Stimulated activated CD4-positive, alpha-beta T cell treated with anti-CD3 and anti-CD28 coated beads, Interleukin-2, amount 100 ng/mL, for 48 hours (primary cell): ENCODE measurements at regions not wholly inside any gene's neighbourhood (a gene's known extent, or its start where the extent isn't known, plus 50 kb on each side); places are given as distances from the start of the nearest gene placed in this dataset.

ENCODE experiments used
- DNase-seq, 2 donors: peaks; one replicate each; pipeline ENCODE4 v3.0.0-alpha.2; 2020

DNA sequence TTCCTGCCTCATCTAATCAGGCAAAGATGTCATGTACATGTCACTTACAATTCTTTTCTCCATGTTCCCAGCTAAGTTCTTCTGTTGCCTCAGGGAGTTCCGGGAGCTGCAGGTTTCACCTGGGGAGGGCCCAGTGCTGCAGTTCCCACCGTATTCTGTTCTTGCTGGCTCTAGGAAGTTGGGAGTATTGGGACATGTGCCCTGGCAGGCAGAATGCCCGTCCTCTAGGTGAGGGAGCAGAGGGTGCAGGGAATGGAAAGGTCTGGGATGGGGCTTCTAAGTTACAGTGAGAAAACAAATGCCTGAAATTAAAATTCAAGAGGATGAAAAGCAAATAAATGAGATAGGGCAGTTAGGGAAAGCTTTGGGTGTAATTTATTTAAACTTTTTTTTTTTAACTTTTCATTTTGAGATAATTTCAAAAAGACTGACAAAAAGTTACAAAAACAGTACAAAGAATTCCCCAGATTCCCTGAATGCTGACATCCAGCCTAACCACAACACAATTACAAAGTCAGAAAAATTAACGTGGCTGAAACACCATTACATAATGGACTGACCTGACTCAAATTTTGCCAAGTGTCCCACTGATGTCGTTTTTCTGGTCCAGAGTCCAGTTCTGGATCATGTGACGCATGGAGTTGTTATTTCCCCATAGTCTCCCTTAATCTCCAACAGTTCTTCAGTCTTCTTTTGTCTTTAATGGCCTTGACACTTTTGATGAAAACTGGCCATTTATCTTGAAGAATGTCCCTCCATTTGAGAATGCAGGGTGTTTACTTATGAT is 187.2 kb upstream of the MYL2 start:
- no peak for DNase-seq

DNA sequence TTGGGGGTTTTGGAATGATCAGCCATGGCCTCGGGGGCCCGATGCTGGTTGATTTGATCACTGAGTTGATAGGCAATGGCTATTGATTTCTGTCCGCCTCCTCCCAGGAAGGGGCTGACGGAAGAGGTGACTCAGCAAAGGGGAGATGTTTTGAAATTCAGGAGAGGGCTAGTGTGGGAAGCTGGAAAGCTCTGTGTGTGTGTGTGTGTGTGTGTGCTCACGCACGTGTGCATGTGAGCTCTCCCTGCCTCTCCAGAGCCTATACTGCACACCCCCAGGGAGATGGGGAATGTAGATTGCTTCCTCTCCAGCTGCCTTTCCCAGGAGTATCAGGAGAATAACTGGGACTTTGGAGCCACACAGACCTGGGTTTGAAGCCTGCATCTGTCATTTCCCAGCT is 184.9 kb upstream of the MYL2 start:
- DNase-seq = no peak

DNA sequence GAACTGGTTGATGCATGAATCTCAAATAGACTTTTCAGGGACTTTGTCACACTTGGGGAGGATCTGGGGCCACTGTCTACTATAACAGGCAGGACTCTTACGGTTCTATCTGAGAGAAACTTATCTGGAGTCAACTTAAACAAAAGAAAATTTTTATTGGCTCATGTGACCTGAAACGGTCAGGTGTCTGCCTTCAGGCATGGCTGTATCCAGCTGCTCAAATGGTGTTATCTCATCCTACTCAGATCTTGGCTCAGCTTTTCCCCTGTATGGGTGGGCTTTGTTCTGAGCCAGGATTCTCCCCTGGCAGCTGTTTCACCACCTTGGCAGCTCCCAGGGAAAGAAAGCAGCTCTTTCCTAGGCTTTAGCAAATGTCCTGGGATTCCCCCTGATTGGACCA is 183.2 kb upstream of the MYL2 start:
- no peak for DNase-seq

DNA sequence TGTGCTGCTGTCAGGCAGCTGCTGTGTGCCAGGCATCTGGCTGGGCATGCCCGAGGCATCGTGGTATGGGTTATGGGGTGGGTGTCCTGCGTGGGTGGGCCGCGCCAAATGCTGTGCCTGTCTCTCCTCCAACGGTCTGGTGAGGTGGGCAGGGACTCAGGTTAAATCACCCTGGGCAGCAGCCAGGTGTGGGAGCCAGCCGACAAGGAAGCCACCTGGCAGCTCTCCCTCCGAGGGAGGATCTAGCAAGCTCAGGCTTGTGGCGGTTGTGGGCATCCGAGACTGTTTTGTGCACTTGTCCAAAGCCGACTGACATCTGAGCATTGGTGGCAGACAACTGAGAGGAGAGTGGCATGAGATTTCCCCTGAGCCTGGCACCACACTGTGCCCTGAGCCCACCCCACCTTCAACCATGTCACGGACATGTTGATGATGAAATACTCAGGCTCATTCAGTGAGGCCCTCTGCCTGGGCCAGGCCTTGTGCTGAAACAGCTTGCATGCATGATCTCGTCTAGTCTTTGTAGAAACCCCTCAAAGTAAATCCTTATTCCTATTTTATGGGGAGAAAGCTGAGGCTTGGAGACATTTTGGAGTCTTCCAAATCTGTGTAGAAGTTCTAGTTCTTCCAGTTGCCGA is 181.8 kb upstream of the MYL2 start:
- DNase-seq = no peak

DNA sequence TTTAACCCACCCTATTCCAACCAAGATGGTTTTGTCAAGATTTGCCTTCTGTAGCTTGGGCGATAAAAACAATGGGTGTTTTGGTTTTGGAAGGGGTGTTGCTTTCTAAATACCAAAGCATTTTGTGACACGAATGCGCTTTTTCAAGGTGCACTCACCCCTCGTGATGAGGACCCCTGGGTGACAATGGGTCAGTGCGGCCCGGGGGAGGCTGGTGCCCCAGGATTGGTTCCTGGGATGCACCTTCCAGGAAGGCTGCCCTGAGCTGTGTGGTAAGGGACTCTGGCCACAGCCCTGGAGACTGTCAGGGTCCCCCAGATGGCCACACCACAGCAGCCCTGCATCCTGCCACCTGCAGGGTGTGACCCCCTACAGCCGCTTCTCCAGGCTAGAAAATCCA is 180.6 kb upstream of the MYL2 start:
- DNase-seq = no peak

DNA sequence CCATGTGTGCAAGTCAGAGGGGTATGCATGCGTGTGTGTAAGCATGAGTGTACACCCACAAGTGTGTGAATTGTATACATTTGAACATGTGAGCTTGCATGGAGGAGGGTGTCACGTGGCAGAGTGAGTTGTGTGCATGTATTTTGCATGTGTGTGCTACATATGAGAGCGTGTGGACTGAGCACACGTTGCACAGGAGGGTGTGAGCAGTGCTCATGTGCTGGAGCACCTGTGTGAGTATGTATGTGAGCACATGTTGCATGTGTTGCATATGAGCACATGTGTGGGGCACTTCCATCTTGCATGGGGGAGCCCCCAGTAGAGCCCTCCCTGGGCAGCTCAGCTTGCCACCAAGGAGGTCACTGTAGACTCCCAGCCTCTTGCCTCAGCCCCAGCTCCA is 180.2 kb upstream of the MYL2 start:
- no peak for DNase-seq

DNA sequence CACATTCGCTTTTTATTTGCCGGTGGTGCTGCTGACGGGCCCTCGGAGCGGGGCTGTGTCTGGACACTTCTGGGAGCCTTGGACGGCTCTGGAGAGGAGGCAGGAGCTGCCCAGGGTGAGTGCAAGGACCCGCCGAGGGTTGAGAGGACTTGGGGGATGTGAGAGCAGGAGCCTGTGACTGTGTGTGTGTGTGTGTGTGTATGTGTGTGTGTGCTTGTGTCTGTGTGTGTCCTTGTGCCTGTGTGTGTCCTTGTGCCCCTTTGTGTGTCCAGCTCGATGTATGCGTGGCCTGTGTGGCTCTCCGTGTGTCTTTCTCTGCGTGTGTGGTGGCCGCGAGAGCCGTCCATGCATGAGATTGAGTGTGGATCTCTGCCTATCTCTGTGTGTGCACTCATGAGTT is 179.6 kb upstream of the MYL2 start:
- DNase-seq = no peak

DNA sequence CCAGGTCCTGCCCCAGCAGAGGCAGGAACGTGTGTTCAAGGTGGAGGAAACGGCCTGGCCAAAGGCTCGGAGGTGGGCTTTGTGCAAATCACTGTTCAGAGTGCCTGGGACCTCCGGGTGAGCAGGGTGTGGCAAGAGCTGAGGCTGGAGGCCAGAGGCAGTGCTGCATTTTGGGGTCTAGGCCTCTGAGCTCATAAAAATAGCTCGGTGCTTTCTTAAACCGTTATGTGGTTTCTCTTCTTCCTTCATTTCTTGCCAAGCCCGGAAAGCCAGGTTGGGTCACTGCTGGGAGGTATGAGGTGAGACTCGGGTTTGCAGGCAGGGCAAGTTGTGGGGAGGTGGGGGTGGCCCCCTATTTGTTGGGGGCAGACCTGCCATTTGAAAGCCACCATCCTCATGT is 178.8 kb upstream of the MYL2 start:
- no peak for DNase-seq

DNA sequence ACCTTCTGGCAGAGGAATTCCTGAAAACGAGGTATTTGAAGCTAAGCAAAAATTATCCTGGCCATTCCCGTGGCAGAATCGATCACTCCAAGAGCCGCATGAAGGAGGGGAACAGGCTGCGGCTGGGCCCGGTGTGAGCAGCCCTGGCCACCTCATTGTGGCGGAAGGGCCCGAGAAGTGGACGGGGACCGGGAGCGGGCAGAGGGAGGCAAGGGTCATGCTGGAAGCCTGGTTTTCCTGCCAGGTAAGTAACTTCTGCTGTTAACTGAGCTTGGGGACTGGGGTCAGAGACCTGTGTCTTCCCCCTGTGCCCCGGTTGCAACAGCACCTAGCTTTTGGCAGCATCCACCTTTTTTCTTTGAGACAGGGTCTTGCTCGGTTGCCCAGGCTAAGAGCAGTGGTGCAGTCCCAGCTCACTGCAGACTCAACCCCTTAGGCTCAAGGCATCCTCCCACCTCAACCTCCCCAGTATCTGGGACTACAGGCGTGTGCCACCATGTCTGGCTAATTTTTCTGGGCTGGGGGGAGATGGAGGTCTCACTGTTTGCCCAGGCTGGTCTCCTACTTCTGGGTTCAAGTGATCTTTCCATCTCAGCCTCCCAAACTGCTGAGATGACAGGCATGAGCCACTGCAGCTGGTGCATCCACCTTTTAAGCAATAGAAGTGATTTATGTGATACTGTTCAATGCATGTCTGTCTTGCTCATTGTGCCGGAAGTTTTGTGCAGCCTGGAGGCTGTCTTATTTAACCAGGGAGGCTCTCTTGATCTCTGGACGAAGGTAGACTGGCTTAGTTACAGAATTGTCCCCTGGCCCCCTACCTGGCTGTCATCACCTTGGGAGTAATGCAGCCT is 174.0 kb upstream of the MYL2 start:
- DNase-seq = no peak

DNA sequence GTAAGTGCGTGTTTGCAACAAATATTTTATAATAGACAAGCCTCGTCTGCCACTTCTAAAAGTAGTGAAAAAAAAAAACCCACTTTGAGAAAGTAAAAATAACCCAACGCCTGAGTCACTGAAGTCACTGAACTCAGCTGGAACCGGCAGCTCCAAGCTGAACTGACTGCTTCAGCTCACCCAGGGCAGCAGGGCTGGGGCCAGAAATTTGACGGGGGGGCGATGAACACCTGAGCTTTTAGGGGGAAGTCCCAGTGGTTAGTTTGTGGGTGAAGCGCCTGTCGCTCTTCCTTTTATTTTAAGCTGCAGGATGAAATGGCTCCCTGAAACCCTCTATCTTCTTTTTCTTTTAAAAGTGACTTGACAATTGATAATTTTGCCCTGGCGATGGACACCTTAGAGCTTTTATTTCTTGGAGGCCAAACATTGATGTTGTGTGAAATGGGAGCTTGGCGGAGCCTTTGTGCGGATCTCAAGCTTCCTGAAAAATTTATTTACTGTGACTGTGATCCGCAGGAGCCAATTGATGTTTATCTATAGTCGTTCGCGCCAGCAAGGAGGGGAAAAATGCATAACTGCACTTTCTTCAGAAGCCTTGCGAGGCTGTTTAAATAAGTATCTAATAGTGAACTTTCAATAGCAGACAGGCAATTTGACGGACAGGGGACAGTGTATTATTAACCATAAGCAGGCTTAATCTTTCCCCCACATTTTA is 173.2 kb upstream of the MYL2 start:
- no peak for DNase-seq

DNA sequence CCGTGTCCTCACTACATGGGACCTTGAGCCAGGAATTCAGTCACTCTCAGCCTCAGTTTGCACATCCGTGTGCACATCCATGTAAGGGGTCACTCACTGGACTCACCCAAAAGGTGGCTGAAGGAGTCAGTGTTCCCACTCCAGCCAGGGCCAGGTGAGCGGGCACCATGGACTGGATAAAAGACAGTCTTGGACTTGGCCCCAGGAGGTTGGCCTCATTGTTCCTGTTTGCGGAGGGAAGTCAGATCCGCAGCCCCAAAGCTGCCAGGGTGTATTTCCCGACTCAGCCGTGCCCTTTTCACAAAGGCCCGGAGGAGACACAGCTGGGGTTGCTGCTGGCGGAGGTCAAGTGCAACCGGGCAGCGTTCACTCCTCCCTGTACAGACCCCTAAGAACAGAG is 170.7 kb upstream of the MYL2 start:
- DNase-seq = no peak

DNA sequence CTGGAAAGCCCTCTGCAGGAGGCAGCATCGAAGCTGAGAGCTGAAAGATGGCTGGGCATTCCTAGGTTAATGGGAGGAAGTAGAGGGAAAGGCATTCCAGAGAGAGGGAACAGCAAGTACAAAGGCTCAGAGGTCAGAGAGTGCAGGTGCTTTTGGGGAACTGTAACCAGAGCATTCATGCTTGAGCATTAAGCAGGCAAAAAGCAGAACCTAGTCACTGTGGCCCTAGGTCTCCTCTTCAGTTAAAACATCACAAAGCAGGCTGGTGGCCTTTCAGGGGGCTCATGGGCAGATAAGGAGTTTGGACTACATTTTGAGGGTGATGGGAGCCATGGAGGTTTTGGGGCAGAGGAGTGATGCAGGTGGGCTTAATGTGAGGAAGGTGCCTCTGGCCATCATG is 169.2 kb upstream of the MYL2 start:
- no peak for DNase-seq

DNA sequence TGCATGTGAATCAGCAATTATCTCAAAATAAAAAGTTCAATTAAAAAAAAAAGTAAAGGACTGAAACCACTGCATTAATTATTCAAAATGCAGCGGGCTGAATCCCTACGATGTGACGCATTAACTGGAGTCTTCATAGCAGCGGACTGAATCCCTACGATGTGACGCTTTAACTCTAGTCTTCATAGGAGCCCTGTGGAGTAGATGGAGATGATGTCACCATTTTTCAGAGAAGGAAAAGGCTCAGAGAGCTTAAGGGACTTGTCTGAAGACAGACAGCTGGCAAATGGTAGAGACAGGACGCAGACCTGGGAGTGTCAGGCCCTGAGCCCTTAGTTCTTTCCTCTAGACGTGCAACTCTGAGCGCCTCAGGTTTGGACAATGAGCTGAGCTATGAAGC is 168.0 kb upstream of the MYL2 start:
- no peak for DNase-seq

DNA sequence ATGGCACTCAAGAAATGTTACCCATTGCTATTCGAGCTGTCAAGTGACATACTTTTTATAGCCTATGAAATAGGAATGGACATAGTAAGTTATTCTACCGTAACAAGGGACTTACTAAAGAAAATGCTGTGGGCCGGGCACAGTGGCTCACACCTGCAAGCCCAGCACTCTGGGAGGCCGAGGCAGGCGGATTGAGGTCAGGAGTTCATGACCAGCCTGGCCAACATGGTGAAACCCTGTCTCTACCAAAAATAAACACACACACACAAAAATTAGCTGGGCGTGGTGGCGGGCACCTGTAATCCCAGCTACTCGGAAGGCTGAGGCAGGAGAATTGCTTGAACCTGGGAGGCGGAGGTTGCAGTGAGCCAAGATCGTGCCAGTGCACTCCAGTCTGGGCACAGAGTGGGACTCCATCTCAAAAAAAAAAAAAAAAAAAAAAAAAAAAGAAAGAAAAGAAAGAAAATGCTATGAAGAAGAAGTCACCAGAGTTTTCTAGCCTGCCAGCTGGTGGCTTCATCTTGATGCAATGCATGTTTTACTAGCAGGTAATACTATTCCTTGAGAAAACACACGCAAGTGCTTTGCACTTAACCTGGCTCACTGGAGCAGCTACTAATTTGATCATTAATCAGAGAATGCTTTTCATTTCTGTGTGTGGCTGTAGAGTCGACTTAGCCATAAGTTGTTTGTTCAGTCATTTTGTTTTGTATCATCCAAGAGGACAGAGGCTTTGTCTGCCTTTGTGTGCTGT is 166.7 kb upstream of the MYL2 start:
- DNase-seq = no peak

DNA sequence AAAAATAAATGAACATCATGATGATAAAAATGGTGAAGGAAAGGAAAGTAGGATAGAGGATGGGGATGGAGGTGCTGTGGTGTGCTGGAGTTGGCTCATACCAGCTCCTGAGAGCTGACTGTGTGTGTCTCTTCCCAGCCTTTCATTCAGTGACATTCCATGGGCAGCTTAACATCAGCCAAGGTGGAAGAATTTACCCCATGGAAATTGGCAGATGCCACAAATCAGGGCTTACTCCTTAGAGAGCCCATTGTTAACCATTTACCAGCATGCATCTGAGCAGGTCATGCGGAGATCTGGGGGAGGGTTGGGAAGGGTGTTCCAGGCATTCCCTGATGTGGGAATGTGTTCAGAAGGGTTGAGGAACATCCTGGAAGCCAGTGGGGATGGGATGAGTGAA is 164.7 kb upstream of the MYL2 start:
- no peak for DNase-seq

DNA sequence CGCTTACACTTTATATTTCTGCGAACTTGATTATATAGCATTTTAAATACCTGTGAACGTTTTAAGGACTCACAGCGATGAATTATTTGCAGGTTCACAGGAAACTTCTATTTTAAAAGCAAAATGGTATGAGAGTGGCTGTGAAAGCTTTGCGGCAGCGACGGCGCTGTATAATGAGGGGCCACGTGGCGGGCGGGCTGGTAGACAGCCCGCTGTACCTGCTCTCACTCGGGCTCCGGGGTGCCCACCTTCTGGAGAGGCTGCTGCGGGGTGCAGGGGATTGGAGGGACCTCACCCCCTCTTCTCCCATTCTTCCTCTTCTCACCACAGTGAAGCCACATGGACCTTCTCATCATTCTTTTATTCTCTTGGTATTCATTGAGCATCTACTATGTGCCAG is 164.2 kb upstream of the MYL2 start:
- no peak for DNase-seq

DNA sequence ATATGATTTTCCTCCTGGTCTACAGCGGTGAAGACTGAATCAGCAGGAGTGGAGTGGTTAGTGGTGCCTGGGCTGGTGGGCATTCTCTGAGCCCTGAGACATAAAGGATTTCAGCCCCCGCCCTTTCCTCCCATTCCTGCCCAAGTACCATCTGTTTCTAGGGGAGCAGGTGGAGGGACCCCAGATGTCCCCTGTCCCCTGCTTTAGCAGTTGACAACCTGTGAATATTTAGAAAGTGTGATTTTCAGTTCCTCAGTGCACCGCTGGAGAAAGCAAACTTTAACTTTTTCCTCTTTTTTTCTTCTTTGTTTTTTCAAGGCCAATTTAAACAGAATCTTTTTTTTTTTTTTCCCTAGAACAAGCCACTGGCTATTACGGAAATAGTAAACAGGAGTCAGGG is 163.8 kb upstream of the MYL2 start:
- no peak for DNase-seq

DNA sequence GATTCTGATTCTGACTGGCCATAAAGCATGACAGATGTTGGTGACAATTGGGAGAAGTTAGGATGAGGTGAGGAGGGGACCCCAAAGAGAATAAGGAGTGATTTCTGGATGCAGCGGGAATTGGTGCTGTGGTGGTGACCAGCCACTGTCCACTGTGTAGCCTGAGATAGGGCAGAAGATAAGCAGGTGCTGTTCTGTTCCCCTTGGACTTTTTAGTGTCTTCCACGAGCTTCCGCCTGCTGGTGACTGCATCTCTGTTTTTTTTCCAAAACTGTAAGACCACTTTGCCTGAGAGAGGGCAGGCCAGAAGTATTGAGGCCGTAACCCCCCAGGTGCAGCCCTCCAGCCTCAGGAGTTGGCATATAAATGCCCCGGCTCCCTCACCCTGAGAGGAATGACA is 161.2 kb upstream of the MYL2 start:
- DNase-seq = no peak

DNA sequence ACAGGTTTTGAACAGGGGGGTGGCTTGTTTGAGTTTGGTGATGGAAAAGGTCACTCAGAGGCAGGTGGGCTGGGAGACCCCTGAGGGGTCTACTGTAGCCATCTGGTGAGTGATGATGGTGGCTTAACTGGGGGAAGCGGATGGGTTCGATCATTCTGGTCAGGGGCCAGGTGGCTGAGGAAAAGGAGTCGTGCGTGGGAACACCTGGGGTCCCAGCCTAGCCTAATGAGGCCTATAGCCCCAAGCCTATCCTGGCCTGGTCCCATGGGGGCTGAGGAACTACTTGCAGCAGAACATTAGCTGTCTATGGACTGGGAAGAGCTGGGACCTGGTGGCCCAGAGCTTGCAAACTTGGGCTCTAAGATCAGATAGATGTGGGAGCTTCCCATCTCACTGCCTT is 158.4 kb upstream of the MYL2 start:
- DNase-seq = no peak

DNA sequence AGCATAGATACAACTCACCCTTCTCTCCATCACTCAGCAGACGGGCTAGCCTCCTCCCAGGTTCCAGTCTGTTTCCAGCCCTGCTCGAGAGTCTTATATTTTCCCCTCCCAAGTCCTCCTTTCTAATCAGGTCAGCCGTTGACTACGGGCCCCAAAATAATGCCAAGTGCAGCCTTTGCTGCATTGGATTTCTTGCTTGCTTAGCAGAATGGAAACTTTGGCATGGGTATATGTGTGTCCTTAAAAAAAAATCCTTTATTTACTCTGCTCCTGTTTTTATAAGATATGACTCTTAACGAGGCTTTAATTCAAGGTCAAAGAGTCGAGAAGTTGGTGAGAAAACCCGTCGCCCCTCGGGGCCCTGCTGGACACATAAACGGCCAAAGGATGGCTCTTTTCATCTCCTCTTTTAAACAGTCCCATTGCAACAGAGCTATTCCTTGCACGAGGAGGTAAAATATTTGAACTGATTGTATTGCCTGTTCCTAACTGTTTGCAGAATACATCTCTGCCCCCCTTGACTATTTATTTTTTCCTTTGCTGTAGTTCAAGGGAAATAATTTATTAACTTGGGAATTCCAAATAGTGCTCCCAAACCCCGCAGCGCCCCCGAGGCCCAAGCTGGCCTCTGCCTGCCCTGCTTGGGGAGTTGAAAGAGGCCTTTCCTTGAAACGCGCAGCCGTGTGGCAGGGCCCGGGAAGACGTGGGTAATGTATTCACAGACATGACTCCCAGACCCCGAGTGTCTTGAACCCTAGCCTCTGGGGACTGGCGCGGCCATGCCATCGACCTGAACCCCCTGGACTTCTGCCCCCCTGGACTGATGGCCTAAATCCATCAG is 156.5 kb upstream of the MYL2 start:
- no peak for DNase-seq

DNA sequence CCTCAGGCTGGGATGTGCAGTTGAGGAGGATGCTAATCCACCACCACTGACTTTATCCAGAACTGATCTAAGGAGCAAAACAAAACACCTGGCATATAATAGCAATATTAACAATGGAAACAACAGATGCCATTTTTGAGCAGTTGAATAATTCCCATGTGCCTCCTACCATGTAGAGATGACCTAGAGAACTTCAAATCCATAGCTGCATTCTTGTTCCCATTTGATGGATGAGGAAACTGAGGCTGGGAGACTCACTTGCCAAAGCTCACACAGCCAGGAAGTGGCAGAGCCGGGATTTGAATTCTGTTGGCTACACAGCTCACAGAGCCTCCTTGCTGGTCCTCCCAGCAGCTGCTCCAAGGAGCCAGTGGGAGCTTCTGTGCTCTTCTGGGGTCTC is 155.8 kb upstream of the MYL2 start:
- no peak for DNase-seq

DNA sequence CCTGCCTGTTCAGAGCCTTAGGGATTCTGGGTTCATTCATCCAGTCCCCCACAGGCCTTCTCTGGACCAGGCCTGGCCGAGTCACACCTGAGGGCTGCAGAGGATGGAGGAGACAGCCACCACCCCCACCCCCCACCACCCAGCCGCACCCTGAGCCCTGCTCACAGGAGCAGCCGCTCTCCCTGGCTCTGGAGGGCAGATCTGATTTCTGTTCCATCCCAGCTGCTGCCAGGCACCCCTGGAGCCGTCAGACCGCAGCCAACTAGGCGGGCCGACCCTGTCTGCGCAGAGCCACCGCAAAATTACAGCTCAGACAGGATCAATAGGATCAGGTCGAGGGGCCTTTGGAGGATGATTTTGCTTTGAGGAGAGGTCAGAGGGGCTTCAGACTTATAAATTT is 154.6 kb upstream of the MYL2 start:
- no peak for DNase-seq
